ENCODE measurements at regions not wholly inside any gene's neighbourhood (a gene's known extent, or its start where the extent isn't known, plus 50 kb on each side); places are given as distances from the start of the nearest gene placed in this dataset.

DNA sequence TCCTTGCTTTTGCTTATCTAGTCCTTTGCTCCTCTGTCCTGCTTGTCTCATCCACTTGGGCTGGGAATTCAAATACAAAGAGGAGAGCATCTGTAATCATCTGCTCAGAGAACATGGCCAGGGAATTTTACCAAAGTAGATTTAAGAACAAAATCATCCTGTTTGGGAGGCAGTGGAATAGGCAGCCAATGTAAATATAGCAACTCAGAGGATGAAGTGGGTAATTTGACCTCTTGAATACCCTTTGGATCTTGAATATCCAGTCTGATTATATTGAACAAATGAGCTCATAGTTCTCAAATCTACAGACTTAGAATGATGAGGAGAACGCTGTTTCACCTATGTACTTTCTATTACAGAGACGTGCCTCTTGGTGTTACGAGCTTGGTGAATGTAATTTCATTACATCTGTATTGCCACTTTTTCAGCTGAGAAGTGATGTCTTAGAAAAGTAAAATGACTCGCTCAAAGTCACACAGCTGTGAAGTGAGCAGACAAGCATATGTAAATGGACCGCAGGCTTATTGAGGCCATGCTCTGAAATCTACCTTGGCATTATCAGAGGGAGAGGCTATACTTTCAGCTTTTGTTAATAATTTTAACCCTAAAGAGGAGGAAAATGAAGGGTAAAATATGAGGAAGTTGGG lies 266.3 kb downstream of the MTX2 start:
- peaks cover 0 to 14% of the 10 kb centered on the region in 2 experiments; a peak in 2 of 5 replicates for H3K27me3 ChIP-seq (ENCODE audit: control insufficient read depth in 1 of 2, insufficient read depth in 2 of 2, low read length in 2 of 2)
- H3K4me1 ChIP-seq (ENCODE audit: insufficient read depth, low read length): no peaks in the 10 kb centered on the region
- no peaks in the 10 kb centered on the region for H4K20me1 ChIP-seq (ENCODE audit: insufficient read depth, low read length)
- H3K79me2 ChIP-seq (ENCODE audit: insufficient read depth, low read length): no peaks in the 10 kb centered on the region
- no peaks in the 10 kb centered on the region for H3K36me3 ChIP-seq (replicated peaks in 1 of 2; ENCODE audit: control insufficient read depth in 1 of 2, insufficient read depth in 2 of 2, low read length in 2 of 2)
- ChIA-PET CTCF (ENCODE audit: low intra/inter-chr PET ratio, low total read pairs) (no interaction called here), POLR2A (no interaction called here)
- intact Hi-C loops (cut with micrococcal nuclease; ENCODE audit: unreplicated experiment): no loop called here
- in situ Hi-C loops (cut with HindIII; ENCODE audit: extremely low pct_ligation_motif_present, low pct_unique_long_range_greater_than_20kb): no loop called here
- no peak overlapping the region for H2AFZ ChIP-seq (ENCODE audit: low read length)
- no peak overlapping the region for H3K9ac ChIP-seq (ENCODE audit: insufficient read depth, low read depth, low read length)
- H3K27ac ChIP-seq (ENCODE audit: extremely low read length, insufficient read depth, low read length): no peak overlapping the region
- no peaks in the 10 kb centered on the region for H3K9me3 ChIP-seq (ENCODE audit: low read length)
- 31% methylated on average over 5 of the region's 5 CpGs for WGBS (ENCODE audit: low lambda C conversion rate)
- TF ChIP-seq, protein P1, sequence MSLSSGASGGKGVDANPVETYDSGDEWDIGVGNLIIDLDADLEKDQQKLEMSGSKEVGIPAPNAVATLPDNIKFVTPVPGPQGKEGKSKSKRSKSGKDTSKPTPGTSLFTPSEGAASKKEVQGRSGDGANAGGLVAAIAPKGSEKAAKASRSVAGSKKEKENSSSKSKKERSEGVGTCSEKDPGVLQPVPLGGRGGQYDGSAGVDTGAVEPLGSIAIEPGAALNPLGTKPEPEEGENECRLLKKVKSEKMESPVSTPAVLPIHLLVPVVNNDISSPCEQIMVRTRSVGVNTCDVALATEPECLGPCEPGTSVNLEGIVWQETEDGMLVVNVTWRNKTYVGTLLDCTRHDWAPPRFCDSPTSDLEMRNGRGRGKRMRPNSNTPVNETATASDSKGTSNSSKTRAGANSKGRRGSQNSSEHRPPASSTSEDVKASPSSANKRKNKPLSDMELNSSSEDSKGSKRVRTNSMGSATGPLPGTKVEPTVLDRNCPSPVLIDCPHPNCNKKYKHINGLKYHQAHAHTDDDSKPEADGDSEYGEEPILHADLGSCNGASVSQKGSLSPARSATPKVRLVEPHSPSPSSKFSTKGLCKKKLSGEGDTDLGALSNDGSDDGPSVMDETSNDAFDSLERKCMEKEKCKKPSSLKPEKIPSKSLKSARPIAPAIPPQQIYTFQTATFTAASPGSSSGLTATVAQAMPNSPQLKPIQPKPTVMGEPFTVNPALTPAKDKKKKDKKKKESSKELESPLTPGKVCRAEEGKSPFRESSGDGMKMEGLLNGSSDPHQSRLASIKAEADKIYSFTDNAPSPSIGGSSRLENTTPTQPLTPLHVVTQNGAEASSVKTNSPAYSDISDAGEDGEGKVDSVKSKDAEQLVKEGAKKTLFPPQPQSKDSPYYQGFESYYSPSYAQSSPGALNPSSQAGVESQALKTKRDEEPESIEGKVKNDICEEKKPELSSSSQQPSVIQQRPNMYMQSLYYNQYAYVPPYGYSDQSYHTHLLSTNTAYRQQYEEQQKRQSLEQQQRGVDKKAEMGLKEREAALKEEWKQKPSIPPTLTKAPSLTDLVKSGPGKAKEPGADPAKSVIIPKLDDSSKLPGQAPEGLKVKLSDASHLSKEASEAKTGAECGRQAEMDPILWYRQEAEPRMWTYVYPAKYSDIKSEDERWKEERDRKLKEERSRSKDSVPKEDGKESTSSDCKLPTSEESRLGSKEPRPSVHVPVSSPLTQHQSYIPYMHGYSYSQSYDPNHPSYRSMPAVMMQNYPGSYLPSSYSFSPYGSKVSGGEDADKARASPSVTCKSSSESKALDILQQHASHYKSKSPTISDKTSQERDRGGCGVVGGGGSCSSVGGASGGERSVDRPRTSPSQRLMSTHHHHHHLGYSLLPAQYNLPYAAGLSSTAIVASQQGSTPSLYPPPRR (CRISPR knock-in tag; IDR thresholded peaks at IDR 0.05; ENCODE audit: borderline replicate concordance): no peak
- TF ChIP-seq, protein P2, sequence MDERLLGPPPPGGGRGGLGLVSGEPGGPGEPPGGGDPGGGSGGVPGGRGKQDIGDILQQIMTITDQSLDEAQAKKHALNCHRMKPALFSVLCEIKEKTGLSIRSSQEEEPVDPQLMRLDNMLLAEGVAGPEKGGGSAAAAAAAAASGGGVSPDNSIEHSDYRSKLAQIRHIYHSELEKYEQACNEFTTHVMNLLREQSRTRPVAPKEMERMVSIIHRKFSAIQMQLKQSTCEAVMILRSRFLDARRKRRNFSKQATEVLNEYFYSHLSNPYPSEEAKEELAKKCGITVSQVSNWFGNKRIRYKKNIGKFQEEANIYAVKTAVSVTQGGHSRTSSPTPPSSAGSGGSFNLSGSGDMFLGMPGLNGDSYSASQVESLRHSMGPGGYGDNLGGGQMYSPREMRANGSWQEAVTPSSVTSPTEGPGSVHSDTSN (CRISPR knock-in tag; IDR thresholded peaks at IDR 0.05): no peak
- TF ChIP-seq, protein P3, sequence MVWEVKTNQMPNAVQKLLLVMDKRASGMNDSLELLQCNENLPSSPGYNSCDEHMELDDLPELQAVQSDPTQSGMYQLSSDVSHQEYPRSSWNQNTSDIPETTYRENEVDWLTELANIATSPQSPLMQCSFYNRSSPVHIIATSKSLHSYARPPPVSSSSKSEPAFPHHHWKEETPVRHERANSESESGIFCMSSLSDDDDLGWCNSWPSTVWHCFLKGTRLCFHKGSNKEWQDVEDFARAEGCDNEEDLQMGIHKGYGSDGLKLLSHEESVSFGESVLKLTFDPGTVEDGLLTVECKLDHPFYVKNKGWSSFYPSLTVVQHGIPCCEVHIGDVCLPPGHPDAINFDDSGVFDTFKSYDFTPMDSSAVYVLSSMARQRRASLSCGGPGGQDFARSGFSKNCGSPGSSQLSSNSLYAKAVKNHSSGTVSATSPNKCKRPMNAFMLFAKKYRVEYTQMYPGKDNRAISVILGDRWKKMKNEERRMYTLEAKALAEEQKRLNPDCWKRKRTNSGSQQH (CRISPR knock-in tag; IDR thresholded peaks at IDR 0.05; ENCODE audit: low read depth): no peak
- BruUV-seq (replicated peaks): no TSS peak
- ATAC-seq (no peak), FAIRE-seq (no peak), DNase-seq (ENCODE audit: low spot score) (no peak)
- no peak overlapping the region for H3K4me3 ChIP-seq (replicated peaks in 1 of 3; ENCODE audit: insufficient read depth in 1 of 3, low read depth in 2 of 3, low read length in 3 of 3)
- H3K4me2 ChIP-seq (ENCODE audit: low read depth, low read length): no peak overlapping the region

Data from HepG2 (cell line).